Kidney capillary endothelial cell (primary cell): ENCODE measurements at regions not wholly inside any gene's neighbourhood (a gene's known extent, or its start where the extent isn't known, plus 50 kb on each side); places are given as distances from the start of the nearest gene placed in this dataset.
"Not testable (repeated sequence)": the region's sequence is repeated elsewhere in the genome, so short reads cannot be mapped to it uniquely, and the experiment has no call there.

Experiments used
- DNase-seq: peaks from one replicate; pipeline ENCODE4 v3.0.0-alpha.2; 2018; ENCODE audit warnings: low spot score

GRCh38 chr6:76843054-76843822 is 620.1 kb downstream of the HTR1B start:
- no peak for DNase-seq

DNA sequence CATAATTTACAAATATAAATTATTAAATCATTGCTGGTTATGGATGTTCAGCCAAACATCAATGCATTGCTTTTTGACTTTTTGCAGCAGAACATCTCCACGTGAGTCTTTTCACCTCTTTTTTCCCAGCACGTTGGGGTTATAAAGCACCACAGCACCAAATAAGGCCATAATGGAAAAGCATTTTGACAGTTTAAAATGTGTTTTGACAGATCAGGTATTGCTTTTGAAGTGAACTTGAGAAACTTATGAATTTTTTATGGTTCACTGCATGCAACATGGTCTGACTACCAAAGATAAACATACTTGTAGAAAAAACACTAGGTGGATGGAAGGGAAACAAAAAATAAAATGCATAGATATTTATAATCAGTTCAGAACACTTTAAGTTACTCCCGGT is 622.4 kb downstream of the HTR1B start:
- no peak for DNase-seq

- no peak for DNase-seq
These were observed 623.1 kb downstream of the HTR1B start for GRCh38 chr6:76840041-76840745.

DNA sequence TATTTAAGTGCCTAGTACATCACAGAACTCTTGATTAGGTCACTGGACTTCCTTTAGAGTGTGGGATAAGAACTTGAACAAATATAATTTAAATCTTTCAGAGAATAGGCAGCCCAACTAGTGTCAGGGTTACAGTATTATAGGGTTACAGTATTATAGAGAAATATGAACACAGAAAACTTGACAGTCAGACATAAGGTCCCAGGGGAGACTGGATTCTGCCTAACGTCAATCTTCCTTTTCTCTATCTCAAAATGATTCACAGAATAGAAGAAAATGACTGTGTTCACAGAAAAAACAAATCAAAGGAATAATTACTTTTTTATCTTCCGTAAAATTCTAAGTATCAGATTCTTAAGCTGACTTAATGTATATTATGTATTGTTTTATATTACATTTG is 623.8 kb downstream of the HTR1B start:
- DNase-seq, result no peak

DNA sequence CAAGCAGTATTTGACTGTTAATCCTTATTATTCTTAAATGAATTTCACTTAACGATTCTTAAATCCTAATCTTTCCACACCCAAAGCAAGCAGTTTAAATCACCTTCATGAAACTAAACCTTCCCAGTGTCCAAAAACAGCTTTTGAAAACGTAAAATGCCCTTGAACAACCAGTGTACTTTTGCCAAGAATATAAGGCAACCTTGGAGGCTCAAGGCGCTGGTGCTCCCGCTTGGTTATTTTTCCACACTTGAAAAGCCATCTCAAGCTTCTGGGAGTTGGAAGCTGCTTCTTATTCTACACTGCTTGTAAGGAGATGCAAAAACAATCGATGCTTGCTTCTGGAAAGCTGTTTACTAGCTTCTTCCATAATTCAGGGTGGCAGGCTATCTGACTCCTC is 625.7 kb downstream of the HTR1B start:
- no peak for DNase-seq

- no peak for DNase-seq
These were observed 627.6 kb downstream of the HTR1B start for GRCh38 chr6:76835695-76836094.

DNA sequence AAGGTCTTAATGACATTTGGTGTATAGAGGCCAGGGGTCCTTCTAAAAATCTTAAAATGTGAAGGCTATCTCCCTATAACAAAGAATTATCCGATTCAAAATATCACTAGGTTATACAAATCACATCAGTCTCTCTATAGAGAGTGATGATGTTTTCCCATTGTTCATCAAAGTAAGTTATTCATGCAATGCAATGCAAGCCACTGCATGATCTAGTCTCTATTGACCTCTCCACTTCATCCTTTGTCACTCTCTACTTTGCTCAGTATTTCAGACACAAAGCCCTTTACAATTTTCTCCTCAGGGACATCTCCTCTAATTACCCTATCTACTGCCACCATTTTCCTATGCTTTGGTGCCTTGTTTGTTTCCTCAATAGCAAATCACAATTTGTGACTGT is 628.0 kb downstream of the HTR1B start:
- no peak for DNase-seq

DNA sequence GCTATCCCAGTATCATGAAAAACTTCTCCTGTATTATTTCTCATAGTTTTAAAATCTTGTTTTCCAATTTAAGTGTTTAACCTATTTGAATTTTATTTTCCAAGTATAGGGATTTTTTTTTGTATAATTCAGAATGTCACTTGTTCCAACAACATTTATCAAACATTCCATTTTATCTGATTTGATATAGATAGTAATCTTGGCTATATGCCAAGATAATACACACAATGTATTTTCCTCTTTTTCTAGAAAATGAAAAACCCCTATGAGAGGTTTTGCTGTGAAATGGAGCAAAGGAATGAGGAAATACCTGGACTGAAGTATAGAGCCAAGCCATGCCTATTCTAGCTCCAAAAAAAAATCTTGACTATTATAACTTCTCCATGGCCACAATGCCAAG is 628.9 kb downstream of the HTR1B start:
- no peak for DNase-seq

GRCh38 chr6:76831299-76831698 is 632.0 kb downstream of the HTR1B start:
- DNase-seq, result no peak

- DNase-seq, result not testable (repeated sequence)
These were observed 639.7 kb downstream of the HTR1B start for GRCh38 chr6:76823578-76823977.

- no peak for DNase-seq
These were observed 644.8 kb downstream of the HTR1B start for GRCh38 chr6:76818451-76818850.

- DNase-seq, result no peak
These were observed 645.9 kb downstream of the HTR1B start for GRCh38 chr6:76817429-76817828.

- no peak for DNase-seq
These were observed 648.5 kb downstream of the HTR1B start for GRCh38 chr6:76814496-76815458.

DNA sequence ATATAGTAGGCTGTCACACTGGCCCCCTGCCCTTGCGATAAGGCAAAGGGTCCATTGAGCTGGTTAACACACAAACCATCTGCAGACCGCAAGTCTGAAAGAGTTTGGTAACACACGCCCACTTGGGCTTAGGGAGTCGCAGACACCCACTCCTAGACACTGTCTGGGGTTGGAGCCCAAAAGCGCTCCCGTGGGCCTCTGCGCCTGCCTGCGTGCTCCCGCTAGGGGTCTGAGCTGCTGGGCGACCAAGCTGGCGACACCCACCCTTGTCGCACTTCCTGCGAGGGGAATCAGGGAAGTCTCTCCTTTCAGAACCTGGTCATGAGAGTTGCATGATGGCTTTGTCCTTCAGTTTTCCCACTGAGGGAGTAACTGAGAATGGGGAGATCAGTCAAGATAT is 653.0 kb downstream of the HTR1B start:
- no peak for DNase-seq

GRCh38 chr6:76803038-76803580 is 660.2 kb downstream of the HTR1B start:
- no peak for DNase-seq

DNA sequence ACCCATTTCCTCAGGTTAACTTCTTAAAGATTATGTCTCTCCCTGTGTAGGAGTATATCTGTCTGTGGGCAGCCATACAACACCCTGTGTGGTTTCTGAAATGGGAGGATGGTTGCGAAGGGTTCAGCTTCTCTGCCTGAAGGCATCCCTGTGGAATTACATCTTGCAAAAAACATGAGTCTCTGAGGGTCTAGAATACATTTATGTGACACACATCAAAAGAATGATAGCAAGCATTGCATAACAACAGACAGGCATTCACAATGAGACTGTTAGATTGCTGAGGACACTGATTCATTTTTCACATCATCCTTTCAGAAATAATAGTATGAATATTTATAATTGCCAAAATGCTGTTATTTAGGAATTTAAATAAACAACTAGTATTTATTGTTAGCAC is 670.9 kb downstream of the HTR1B start:
- no peak for DNase-seq

DNA sequence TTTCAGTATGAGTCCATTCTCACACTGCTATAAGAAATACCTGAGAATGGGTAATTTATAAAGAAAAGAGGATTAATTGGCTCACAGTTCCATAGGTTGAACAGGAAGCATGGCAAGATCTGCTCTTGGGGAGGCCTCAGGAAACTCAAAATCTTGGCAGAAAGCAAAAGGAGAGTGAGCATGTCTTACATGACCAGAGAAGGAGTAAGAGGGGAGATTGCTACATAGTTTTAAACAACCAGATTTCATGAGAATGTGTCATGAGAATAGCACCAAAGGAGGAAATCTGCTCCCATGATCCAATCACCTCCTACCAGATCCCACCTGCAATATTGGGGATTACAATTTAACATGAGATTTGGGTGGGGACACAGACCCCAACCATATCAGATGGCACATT is 672.4 kb downstream of the HTR1B start:
- DNase-seq, result no peak

GRCh38 chr6:76790045-76790796 is 673.1 kb downstream of the HTR1B start:
- no peak for DNase-seq

GRCh38 chr6:76789580-76789979 is 673.7 kb downstream of the HTR1B start:
- DNase-seq, result no peak

- no peak for DNase-seq
These were observed 675.1 kb downstream of the HTR1B start for GRCh38 chr6:76788155-76788554.

- no peak for DNase-seq
These were observed 684.2 kb downstream of the HTR1B start for GRCh38 chr6:76779068-76779467.

DNA sequence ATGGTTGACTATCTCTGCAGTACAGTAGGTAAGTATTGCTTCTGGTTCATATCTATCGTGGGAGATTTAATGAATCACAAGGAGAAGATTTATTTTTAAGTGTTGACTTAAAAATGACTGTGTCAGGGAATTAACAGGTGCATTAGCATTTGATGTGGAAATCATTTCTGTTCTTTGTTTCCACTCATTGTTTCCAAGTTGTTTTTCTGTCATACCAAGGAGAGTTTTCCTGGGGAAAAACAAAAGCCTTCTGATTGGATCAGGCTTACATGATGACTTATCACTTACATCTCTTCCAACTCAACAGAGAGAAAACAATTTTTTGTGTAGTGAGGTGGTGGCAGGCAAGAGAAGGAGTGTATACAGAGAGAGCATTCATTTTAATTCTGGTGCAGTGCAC is 686.4 kb downstream of the HTR1B start:
- DNase-seq, result no peak
